ENCODE measurements at regions not wholly inside any gene's neighbourhood (a gene's known extent, or its start where the extent isn't known, plus 50 kb on each side); places are given as distances from the start of the nearest gene placed in this dataset.
"Not testable (repeated sequence)": the region's sequence is repeated elsewhere in the genome, so short reads cannot be mapped to it uniquely, and the experiment has no call there.

GRCh38 chr4:33825685-33826084 is 2418.6 kb downstream of the ARAP2 start:
- no peak for DNase-seq

- not testable (repeated sequence) for DNase-seq
These were observed 2415.0 kb downstream of the ARAP2 start for GRCh38 chr4:33829356-33829755.

- no peak for DNase-seq
These were observed 2412.8 kb downstream of the ARAP2 start for GRCh38 chr4:33831442-33832066.

- not testable (repeated sequence) for DNase-seq
These were observed 2408.6 kb downstream of the ARAP2 start for GRCh38 chr4:33835764-33836163.

GRCh38 chr4:33837043-33837838 is 2407.1 kb downstream of the ARAP2 start:
- no peak for DNase-seq

- DNase-seq: no peak
These were observed 2403.2 kb downstream of the ARAP2 start for GRCh38 chr4:33841120-33841519.

- DNase-seq: no peak
These were observed 2393.9 kb downstream of the ARAP2 start for GRCh38 chr4:33850371-33850902.

GRCh38 chr4:33853670-33854069 is 2390.6 kb downstream of the ARAP2 start:
- DNase-seq: not testable (repeated sequence)

GRCh38 chr4:33864290-33864859 is 2379.9 kb downstream of the ARAP2 start:
- DNase-seq: no peak

- DNase-seq: no peak
These were observed 2370.5 kb downstream of the ARAP2 start for GRCh38 chr4:33873791-33874190.

GRCh38 chr4:33878710-33879109 is 2365.6 kb downstream of the ARAP2 start:
- no peak for DNase-seq

- no peak for DNase-seq
These were observed 2363.1 kb downstream of the ARAP2 start for GRCh38 chr4:33881176-33881575.

- DNase-seq: no peak
These were observed 2361.9 kb downstream of the ARAP2 start for GRCh38 chr4:33882246-33882990.

GRCh38 chr4:33883111-33883510 is 2361.2 kb downstream of the ARAP2 start:
- no peak for DNase-seq

- DNase-seq: no peak
These were observed 2358.0 kb downstream of the ARAP2 start for GRCh38 chr4:33886356-33886755.

- DNase-seq: no peak
These were observed 2353.5 kb downstream of the ARAP2 start for GRCh38 chr4:33890841-33891240.

- DNase-seq: no peak
These were observed 2332.4 kb downstream of the ARAP2 start for GRCh38 chr4:33911959-33912358.

- no peak for DNase-seq
These were observed 2329.9 kb downstream of the ARAP2 start for GRCh38 chr4:33914386-33914785.

- no peak for DNase-seq
These were observed 2320.8 kb downstream of the ARAP2 start for GRCh38 chr4:33923469-33923868.

GRCh38 chr4:33924239-33924638 is 2320.1 kb downstream of the ARAP2 start:
- no peak for DNase-seq

- DNase-seq: no peak
These were observed 2319.5 kb downstream of the ARAP2 start for GRCh38 chr4:33924811-33925210.

GRCh38 chr4:33930497-33930896 is 2313.8 kb downstream of the ARAP2 start:
- DNase-seq: no peak

GRCh38 chr4:33931026-33931425 is 2313.3 kb downstream of the ARAP2 start:
- DNase-seq: no peak
